ENCODE measurements at regions not wholly inside any gene's neighbourhood (a gene's known extent, or its start where the extent isn't known, plus 50 kb on each side); places are given as distances from the start of the nearest gene placed in this dataset.
"Not testable (repeated sequence)": the region's sequence is repeated elsewhere in the genome, so short reads cannot be mapped to it uniquely, and the experiment has no call there.

GRCh38 chr6:19605624-19606023, 231.5 kb upstream of the ID4 start:
- no peak for DNase-seq (ENCODE audit: extremely low spot score)
- ChIA-PET POLR2A (no interaction called here), CTCF (no interaction called here)
- no peak for TF ChIP-seq FOXA1 (IDR thresholded peaks at IDR 0.05)
- TF ChIP-seq CTBP1 (IDR thresholded peaks at IDR 0.05; ENCODE audit: borderline replicate concordance): no peak
- TF ChIP-seq LEF1 (IDR thresholded peaks at IDR 0.05; ENCODE audit: borderline replicate concordance): no peak
- no peak for TF ChIP-seq PKNOX1 (IDR thresholded peaks at IDR 0.05)
- no peak for TF ChIP-seq TARDBP (IDR thresholded peaks at IDR 0.05)
- no peak for TF ChIP-seq SP1 (IDR thresholded peaks at IDR 0.05)

- POLR2A ChIA-PET: no interaction called here
Measured at GRCh38 chr6:19608546-19608945, 228.6 kb upstream of the ID4 start.

GRCh38 chr6:19609972-19610641, 227.1 kb upstream of the ID4 start:
- POLR2A ChIA-PET: no interaction called here
- DNase-seq (ENCODE audit: extremely low spot score): no peak

More at GRCh38 chr6:19608546-19608945, 228.6 kb upstream of the ID4 start:
- TF ChIP-seq FOXK2 (IDR thresholded peaks at IDR 0.05): no peak
- no peak for TF ChIP-seq SP1 (IDR thresholded peaks at IDR 0.05)
- no peak for TF ChIP-seq NFRKB (IDR thresholded peaks at IDR 0.05)
- no peak for TF ChIP-seq CTBP1 (IDR thresholded peaks at IDR 0.05; ENCODE audit: borderline replicate concordance)
- CTCF ChIA-PET: no interaction called here
- DNase-seq (ENCODE audit: extremely low spot score): no peak

GRCh38 chr6:19612672-19613466, 224.3 kb upstream of the ID4 start:
- POLR2A ChIA-PET; DNase-seq (ENCODE audit: extremely low spot score); CTCF ChIA-PET: not testable (repeated sequence)

More at GRCh38 chr6:19609972-19610641, 227.1 kb upstream of the ID4 start:
- TF ChIP-seq NFRKB (IDR thresholded peaks at IDR 0.05): no peak
- no peak for TF ChIP-seq ARNT (IDR thresholded peaks at IDR 0.05)
- no peak for TF ChIP-seq FOXM1 (IDR thresholded peaks at IDR 0.05; ENCODE audit: borderline replicate concordance)
- no peak for TF ChIP-seq FOXK2 (IDR thresholded peaks at IDR 0.05)
- CTCF ChIA-PET: no interaction called here

GRCh38 chr6:19613678-19614077, 223.5 kb upstream of the ID4 start:
- CTCF ChIA-PET: no interaction called here
- no peak for DNase-seq (ENCODE audit: extremely low spot score)

GRCh38 chr6:19616022-19616421, 221.1 kb upstream of the ID4 start:
- POLR2A ChIA-PET: no interaction called here
- CTCF ChIA-PET: no interaction called here
- TF ChIP-seq TARDBP (IDR thresholded peaks at IDR 0.05) (no peak), ZNF384 (IDR thresholded peaks at IDR 0.05) (no peak), PKNOX1 (IDR thresholded peaks at IDR 0.05) (no peak), CTBP1 (IDR thresholded peaks at IDR 0.05; ENCODE audit: borderline replicate concordance) (no peak), FOXM1 (IDR thresholded peaks at IDR 0.05; ENCODE audit: borderline replicate concordance) (no peak), L3MBTL2 (conservative IDR thresholded peaks at IDR 0.05) (no peak), BHLHE40 (IDR thresholded peaks at IDR 0.05; ENCODE audit: borderline replicate concordance) (no peak), ELF4 (IDR thresholded peaks at IDR 0.05) (no peak), ARNT (IDR thresholded peaks at IDR 0.05) (no peak), HDGF (IDR thresholded peaks at IDR 0.05; ENCODE audit: borderline replicate concordance) (no peak)
- DNase-seq (ENCODE audit: extremely low spot score): no peak

More at GRCh38 chr6:19613678-19614077, 223.5 kb upstream of the ID4 start:
- POLR2A ChIA-PET: no interaction called here
- TF ChIP-seq LEF1 (IDR thresholded peaks at IDR 0.05; ENCODE audit: borderline replicate concordance) (no peak), SP1 (IDR thresholded peaks at IDR 0.05) (no peak), ELF4 (IDR thresholded peaks at IDR 0.05) (no peak), NFRKB (IDR thresholded peaks at IDR 0.05) (no peak), BHLHE40 (IDR thresholded peaks at IDR 0.05; ENCODE audit: borderline replicate concordance) (no peak), L3MBTL2 (conservative IDR thresholded peaks at IDR 0.05) (no peak)

- TF ChIP-seq LEF1 (IDR thresholded peaks at IDR 0.05; ENCODE audit: borderline replicate concordance) (no peak), ARNT (IDR thresholded peaks at IDR 0.05) (no peak), ELF4 (IDR thresholded peaks at IDR 0.05) (no peak), SUZ12 (IDR thresholded peaks at IDR 0.05) (no peak), FOXA1 (IDR thresholded peaks at IDR 0.05) (no peak), BHLHE40 (IDR thresholded peaks at IDR 0.05; ENCODE audit: borderline replicate concordance) (no peak), FOXM1 (IDR thresholded peaks at IDR 0.05; ENCODE audit: borderline replicate concordance) (no peak), HDGF (IDR thresholded peaks at IDR 0.05; ENCODE audit: borderline replicate concordance) (no peak), SP1 (IDR thresholded peaks at IDR 0.05) (no peak), FOXK2 (IDR thresholded peaks at IDR 0.05) (no peak), PKNOX1 (IDR thresholded peaks at IDR 0.05) (no peak), TARDBP (IDR thresholded peaks at IDR 0.05) (no peak), L3MBTL2 (conservative IDR thresholded peaks at IDR 0.05) (no peak), ZNF384 (IDR thresholded peaks at IDR 0.05) (no peak), NFRKB (IDR thresholded peaks at IDR 0.05) (no peak), CTBP1 (IDR thresholded peaks at IDR 0.05; ENCODE audit: borderline replicate concordance) (no peak)
- POLR2A ChIA-PET: no interaction called here
- CTCF ChIA-PET: interaction anchor here (1.1 kb wide), 1 partner anchor 11 kb away, joined by 3 read pairs; no protein-coding TSS in a partner anchor
- DNase-seq (ENCODE audit: extremely low spot score): no peak
Measured at GRCh38 chr6:19632230-19632629, 204.9 kb upstream of the ID4 start.

Measured in HEK293T (cell line).